NOMO-1 treated with dmso at 0.1 percent for 144 hours (cell line): ENCODE measurements at regions not wholly inside any gene's neighbourhood (a gene's known extent, or its start where the extent isn't known, plus 50 kb on each side); places are given as distances from the start of the nearest gene placed in this dataset.
A peak's percentile ranks its signal among the peaks of the same experiment; 100 is the strongest.
"Not testable (repeated sequence)": the region's sequence is repeated elsewhere in the genome, so short reads cannot be mapped to it uniquely, and the experiment has no call there.

Source experiments
- DNase-seq: peaks from one replicate; lab custom pipeline; 2025; ENCODE audit not compliant: unreplicated experiment; lab: John Stamatoyannopoulos, UW

GRCh38 chr12:88366101-88366500 lies 214.2 kb downstream of the KITLG start:
- DNase-seq = no peak

- DNase-seq = no peak
Measured at GRCh38 chr12:88367231-88367630, 213.0 kb downstream of the KITLG start.

GRCh38 chr12:88368077-88368476 lies 212.2 kb downstream of the KITLG start:
- DNase-seq = not testable (repeated sequence)

- no peak for DNase-seq
Measured at GRCh38 chr12:88371416-88372183, 208.7 kb downstream of the KITLG start.

- no peak for DNase-seq
Measured at GRCh38 chr12:88375306-88376305, 204.7 kb downstream of the KITLG start.

- no peak for DNase-seq
Measured at GRCh38 chr12:88377973-88378372, 202.3 kb downstream of the KITLG start.

GRCh38 chr12:88381466-88381865 lies 198.8 kb downstream of the KITLG start:
- peak; percentile 14 for DNase-seq

- peak; percentile 26 for DNase-seq
Measured at GRCh38 chr12:88383405-88383804, 196.9 kb downstream of the KITLG start.

- DNase-seq = peak; percentile 29
Measured at GRCh38 chr12:88388566-88389540, 191.4 kb downstream of the KITLG start.

GRCh38 chr12:88390811-88391210 lies 189.5 kb downstream of the KITLG start:
- DNase-seq = no peak

GRCh38 chr12:88391556-88391955 lies 188.7 kb downstream of the KITLG start:
- DNase-seq = peak; percentile 11

- no peak for DNase-seq
Measured at GRCh38 chr12:88393017-88393767, 187.1 kb downstream of the KITLG start.

GRCh38 chr12:88398031-88398430 lies 182.2 kb downstream of the KITLG start:
- no peak for DNase-seq

GRCh38 chr12:88399811-88400210 lies 180.5 kb downstream of the KITLG start:
- DNase-seq = no peak

- no peak for DNase-seq
Measured at GRCh38 chr12:88400302-88400701, 180.0 kb downstream of the KITLG start.

GRCh38 chr12:88401155-88401554 lies 179.1 kb downstream of the KITLG start:
- no peak for DNase-seq

- no peak for DNase-seq
Measured at GRCh38 chr12:88406905-88407304, 173.4 kb downstream of the KITLG start.

GRCh38 chr12:88408823-88409222 lies 171.4 kb downstream of the KITLG start:
- DNase-seq = no peak

- no peak for DNase-seq
Measured at GRCh38 chr12:88409257-88409656, 171.0 kb downstream of the KITLG start.

- no peak for DNase-seq
Measured at GRCh38 chr12:88411689-88412088, 168.6 kb downstream of the KITLG start.
